ENCODE measurements at regions not wholly inside any gene's neighbourhood (a gene's known extent, or its start where the extent isn't known, plus 50 kb on each side); places are given as distances from the start of the nearest gene placed in this dataset.

GRCh38 chr16:73996624-73997339 is 299.8 kb upstream of the PSMD7 start:
- Histone ChIP-seq H4K20me1 (replicated peaks; ENCODE audit: insufficient read depth) (no peaks in the 10 kb centered on the region), H3K27me3 (ENCODE audit: insufficient read depth) (no peaks in the 10 kb centered on the region), H3F3A (replicated peaks; ENCODE audit: low read depth) (no peaks in the 10 kb centered on the region), H3K4me1 (ENCODE audit: insufficient read depth) (no peaks in the 10 kb centered on the region), H3K79me2 (replicated peaks; ENCODE audit: insufficient read depth) (no peaks in the 10 kb centered on the region), H3K4me3 (no peak overlapping the region), H2AFZ (no peak overlapping the region), H3K9me2 (ENCODE audit: insufficient read depth) (no peaks in the 10 kb centered on the region), H3K36me3 (ENCODE audit: insufficient read depth) (no peaks in the 10 kb centered on the region), H3K27ac (ENCODE audit: low read depth) (no peak overlapping the region), H3K4me2 (no peak overlapping the region)
- no peak overlapping the region for H3K27ac Mint-ChIP-seq
- H3K4me1 Mint-ChIP-seq: no peaks in the 10 kb centered on the region
- TF ChIP-seq, protein P1, sequence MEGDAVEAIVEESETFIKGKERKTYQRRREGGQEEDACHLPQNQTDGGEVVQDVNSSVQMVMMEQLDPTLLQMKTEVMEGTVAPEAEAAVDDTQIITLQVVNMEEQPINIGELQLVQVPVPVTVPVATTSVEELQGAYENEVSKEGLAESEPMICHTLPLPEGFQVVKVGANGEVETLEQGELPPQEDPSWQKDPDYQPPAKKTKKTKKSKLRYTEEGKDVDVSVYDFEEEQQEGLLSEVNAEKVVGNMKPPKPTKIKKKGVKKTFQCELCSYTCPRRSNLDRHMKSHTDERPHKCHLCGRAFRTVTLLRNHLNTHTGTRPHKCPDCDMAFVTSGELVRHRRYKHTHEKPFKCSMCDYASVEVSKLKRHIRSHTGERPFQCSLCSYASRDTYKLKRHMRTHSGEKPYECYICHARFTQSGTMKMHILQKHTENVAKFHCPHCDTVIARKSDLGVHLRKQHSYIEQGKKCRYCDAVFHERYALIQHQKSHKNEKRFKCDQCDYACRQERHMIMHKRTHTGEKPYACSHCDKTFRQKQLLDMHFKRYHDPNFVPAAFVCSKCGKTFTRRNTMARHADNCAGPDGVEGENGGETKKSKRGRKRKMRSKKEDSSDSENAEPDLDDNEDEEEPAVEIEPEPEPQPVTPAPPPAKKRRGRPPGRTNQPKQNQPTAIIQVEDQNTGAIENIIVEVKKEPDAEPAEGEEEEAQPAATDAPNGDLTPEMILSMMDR (conservative IDR thresholded peaks at IDR 0.05; ENCODE audit: low read depth in 2 of 2): no peak
- DNase-seq (ENCODE audit: low spot score): no peak
- no peak for ATAC-seq
- peaks cover 2% of the 10 kb centered on the region for H3K27me3 Mint-ChIP-seq (ENCODE audit: insufficient read depth, low read depth, poor library complexity)
- no peaks in the 10 kb centered on the region for H3K36me3 Mint-ChIP-seq (ENCODE audit: low read depth)
- no peaks in the 10 kb centered on the region for H3K9me3 Mint-ChIP-seq
- H3K4me3 Mint-ChIP-seq: no peak overlapping the region

DNA sequence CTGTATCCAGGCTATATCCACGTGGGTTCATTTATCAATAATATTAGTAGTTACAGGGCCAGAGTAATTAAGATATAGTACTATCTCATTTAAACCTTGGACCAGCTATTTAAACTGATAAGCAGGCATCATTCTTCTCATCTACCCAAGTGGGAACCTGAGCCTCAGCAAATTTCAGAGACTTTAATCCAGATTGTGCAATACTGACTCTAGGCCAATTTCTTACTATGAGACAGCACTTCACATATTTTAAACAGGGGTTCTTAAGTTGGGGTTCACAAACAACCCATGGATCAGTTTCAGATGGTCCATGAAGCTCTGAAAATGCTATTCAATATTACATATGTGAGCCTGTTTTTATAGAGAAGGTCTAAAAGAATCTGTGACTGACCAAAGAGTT is 302.7 kb upstream of the PSMD7 start:
- Mint-ChIP-seq H3K4me1 (no peaks in the 10 kb centered on the region), H3K9me3 (no peaks in the 10 kb centered on the region), H3K27ac (no peak overlapping the region), H3K36me3 (ENCODE audit: low read depth) (no peaks in the 10 kb centered on the region), H3K4me3 (no peak overlapping the region), H3K27me3 (ENCODE audit: insufficient read depth, low read depth, poor library complexity) (peaks cover 4% of the 10 kb centered on the region)
- Histone ChIP-seq H3F3A (replicated peaks; ENCODE audit: low read depth) (no peaks in the 10 kb centered on the region), H4K20me1 (replicated peaks; ENCODE audit: insufficient read depth) (no peaks in the 10 kb centered on the region), H3K9me2 (ENCODE audit: insufficient read depth) (no peaks in the 10 kb centered on the region), H3K36me3 (ENCODE audit: insufficient read depth) (no peaks in the 10 kb centered on the region), H3K27me3 (ENCODE audit: insufficient read depth) (no peaks in the 10 kb centered on the region), H3K4me3 (no peak overlapping the region), H2AFZ (no peak overlapping the region), H3K4me2 (no peak overlapping the region), H3K27ac (ENCODE audit: low read depth) (no peak overlapping the region), H3K4me1 (ENCODE audit: insufficient read depth) (no peaks in the 10 kb centered on the region), H3K79me2 (replicated peaks; ENCODE audit: insufficient read depth) (no peaks in the 10 kb centered on the region)
- TF ChIP-seq EZH2phosphoT487 (IDR thresholded peaks at IDR 0.05; ENCODE audit: unreplicated experiment) (no peak), CREB1 (CRISPR knock-in tag; IDR thresholded peaks at IDR 0.05; ENCODE audit: low read depth) (no peak), NANOG (IDR thresholded peaks at IDR 0.05; ENCODE audit: borderline replicate concordance) (no peak), POLR2AphosphoS5 (IDR thresholded peaks at IDR 0.05; ENCODE audit: low read depth) (no peak), ZNF331 (CRISPR knock-in tag; IDR thresholded peaks at IDR 0.05; ENCODE audit: low read depth) (no peak), ETS1 (IDR thresholded peaks at IDR 0.05) (no peak), STAT1 (IDR thresholded peaks at IDR 0.05; ENCODE audit: unreplicated experiment) (no peak)
- TF ChIP-seq, protein P2, sequence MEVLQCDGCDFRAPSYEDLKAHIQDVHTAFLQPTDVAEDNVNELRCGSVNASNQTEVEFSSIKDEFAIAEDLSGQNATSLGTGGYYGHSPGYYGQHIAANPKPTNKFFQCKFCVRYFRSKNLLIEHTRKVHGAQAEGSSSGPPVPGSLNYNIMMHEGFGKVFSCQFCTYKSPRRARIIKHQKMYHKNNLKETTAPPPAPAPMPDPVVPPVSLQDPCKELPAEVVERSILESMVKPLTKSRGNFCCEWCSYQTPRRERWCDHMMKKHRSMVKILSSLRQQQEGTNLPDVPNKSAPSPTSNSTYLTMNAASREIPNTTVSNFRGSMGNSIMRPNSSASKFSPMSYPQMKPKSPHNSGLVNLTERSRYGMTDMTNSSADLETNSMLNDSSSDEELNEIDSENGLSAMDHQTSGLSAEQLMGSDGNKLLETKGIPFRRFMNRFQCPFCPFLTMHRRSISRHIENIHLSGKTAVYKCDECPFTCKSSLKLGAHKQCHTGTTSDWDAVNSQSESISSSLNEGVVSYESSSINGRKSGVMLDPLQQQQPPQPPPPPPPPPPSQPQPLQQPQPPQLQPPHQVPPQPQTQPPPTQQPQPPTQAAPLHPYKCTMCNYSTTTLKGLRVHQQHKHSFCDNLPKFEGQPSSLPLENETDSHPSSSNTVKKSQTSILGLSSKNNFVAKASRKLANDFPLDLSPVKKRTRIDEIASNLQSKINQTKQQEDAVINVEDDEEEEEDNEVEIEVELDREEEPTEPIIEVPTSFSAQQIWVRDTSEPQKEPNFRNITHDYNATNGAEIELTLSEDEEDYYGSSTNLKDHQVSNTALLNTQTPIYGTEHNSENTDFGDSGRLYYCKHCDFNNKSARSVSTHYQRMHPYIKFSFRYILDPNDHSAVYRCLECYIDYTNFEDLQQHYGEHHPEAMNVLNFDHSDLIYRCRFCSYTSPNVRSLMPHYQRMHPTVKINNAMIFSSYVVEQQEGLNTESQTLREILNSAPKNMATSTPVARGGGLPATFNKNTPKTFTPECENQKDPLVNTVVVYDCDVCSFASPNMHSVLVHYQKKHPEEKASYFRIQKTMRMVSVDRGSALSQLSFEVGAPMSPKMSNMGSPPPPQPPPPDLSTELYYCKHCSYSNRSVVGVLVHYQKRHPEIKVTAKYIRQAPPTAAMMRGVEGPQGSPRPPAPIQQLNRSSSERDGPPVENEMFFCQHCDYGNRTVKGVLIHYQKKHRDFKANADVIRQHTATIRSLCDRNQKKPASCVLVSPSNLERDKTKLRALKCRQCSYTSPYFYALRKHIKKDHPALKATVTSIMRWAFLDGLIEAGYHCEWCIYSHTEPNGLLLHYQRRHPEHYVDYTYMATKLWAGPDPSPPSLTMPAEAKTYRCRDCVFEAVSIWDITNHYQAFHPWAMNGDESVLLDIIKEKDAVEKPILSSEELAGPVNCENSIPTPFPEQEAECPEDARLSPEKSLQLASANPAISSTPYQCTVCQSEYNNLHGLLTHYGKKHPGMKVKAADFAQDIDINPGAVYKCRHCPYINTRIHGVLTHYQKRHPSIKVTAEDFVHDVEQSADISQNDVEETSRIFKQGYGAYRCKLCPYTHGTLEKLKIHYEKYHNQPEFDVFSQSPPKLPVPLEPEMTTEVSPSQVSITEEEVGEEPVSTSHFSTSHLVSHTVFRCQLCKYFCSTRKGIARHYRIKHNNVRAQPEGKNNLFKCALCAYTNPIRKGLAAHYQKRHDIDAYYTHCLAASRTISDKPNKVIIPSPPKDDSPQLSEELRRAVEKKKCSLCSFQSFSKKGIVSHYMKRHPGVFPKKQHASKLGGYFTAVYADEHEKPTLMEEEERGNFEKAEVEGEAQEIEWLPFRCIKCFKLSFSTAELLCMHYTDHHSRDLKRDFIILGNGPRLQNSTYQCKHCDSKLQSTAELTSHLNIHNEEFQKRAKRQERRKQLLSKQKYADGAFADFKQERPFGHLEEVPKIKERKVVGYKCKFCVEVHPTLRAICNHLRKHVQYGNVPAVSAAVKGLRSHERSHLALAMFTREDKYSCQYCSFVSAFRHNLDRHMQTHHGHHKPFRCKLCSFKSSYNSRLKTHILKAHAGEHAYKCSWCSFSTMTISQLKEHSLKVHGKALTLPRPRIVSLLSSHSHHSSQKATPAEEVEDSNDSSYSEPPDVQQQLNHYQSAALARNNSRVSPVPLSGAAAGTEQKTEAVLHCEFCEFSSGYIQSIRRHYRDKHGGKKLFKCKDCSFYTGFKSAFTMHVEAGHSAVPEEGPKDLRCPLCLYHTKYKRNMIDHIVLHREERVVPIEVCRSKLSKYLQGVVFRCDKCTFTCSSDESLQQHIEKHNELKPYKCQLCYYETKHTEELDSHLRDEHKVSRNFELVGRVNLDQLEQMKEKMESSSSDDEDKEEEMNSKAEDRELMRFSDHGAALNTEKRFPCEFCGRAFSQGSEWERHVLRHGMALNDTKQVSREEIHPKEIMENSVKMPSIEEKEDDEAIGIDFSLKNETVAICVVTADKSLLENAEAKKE (CRISPR knock-in tag; IDR thresholded peaks at IDR 0.05): no peak
- TF ChIP-seq, protein P1 (conservative IDR thresholded peaks at IDR 0.05; ENCODE audit: low read depth in 2 of 2): no peak
- ATAC-seq (no peak), DNase-seq (ENCODE audit: low spot score) (no peak)
